ENCODE measurements at regions not wholly inside any gene's neighbourhood (a gene's known extent, or its start where the extent isn't known, plus 50 kb on each side); places are given as distances from the start of the nearest gene placed in this dataset.
"Not testable (repeated sequence)": the region's sequence is repeated elsewhere in the genome, so short reads cannot be mapped to it uniquely, and the experiment has no call there.

- no peak for DNase-seq (ENCODE audit: low read depth in 2 of 2)
Observed at GRCh38 chr21:19510057-19510456, 1106.5 kb upstream of the TMPRSS15 start.

- no peak for DNase-seq (ENCODE audit: low read depth in 2 of 2)
Observed at GRCh38 chr21:19510653-19511052, 1107.1 kb upstream of the TMPRSS15 start.

- DNase-seq (ENCODE audit: low read depth in 2 of 2): no peak
Observed at GRCh38 chr21:19522381-19522780, 1118.8 kb upstream of the TMPRSS15 start.

GRCh38 chr21:19523061-19523460 is 1119.5 kb upstream of the TMPRSS15 start:
- no peak for DNase-seq (ENCODE audit: low read depth in 2 of 2)

GRCh38 chr21:19523746-19524145 is 1120.2 kb upstream of the TMPRSS15 start:
- DNase-seq (ENCODE audit: low read depth in 2 of 2): no peak

- DNase-seq (ENCODE audit: low read depth in 2 of 2): no peak
Observed at GRCh38 chr21:19529031-19529430, 1125.4 kb upstream of the TMPRSS15 start.

GRCh38 chr21:19535356-19535755 is 1131.8 kb upstream of the TMPRSS15 start:
- DNase-seq (ENCODE audit: low read depth in 2 of 2): no peak

- DNase-seq (ENCODE audit: low read depth in 2 of 2): no peak
Observed at GRCh38 chr21:19537116-19537515, 1133.5 kb upstream of the TMPRSS15 start.

GRCh38 chr21:19540287-19540686 is 1136.7 kb upstream of the TMPRSS15 start:
- DNase-seq (ENCODE audit: low read depth in 2 of 2): no peak

GRCh38 chr21:19541602-19542001 is 1138.0 kb upstream of the TMPRSS15 start:
- no peak for DNase-seq (ENCODE audit: low read depth in 2 of 2)

- DNase-seq (ENCODE audit: low read depth in 2 of 2): not testable (repeated sequence)
Observed at GRCh38 chr21:19544493-19544892, 1140.9 kb upstream of the TMPRSS15 start.

- no peak for DNase-seq (ENCODE audit: low read depth in 2 of 2)
Observed at GRCh38 chr21:19547951-19548840, 1144.6 kb upstream of the TMPRSS15 start.

GRCh38 chr21:19553919-19554615 is 1150.5 kb upstream of the TMPRSS15 start:
- DNase-seq (ENCODE audit: low read depth in 2 of 2): no peak

- no peak for DNase-seq (ENCODE audit: low read depth in 2 of 2)
Observed at GRCh38 chr21:19557046-19557445, 1153.5 kb upstream of the TMPRSS15 start.

GRCh38 chr21:19557488-19557887 is 1153.9 kb upstream of the TMPRSS15 start:
- no peak for DNase-seq (ENCODE audit: low read depth in 2 of 2)

GRCh38 chr21:19565587-19565986 is 1162.0 kb upstream of the TMPRSS15 start:
- DNase-seq (ENCODE audit: low read depth in 2 of 2): no peak

- no peak for DNase-seq (ENCODE audit: low read depth in 2 of 2)
Observed at GRCh38 chr21:19566975-19567374, 1163.4 kb upstream of the TMPRSS15 start.

GRCh38 chr21:19577381-19577780 is 1173.8 kb upstream of the TMPRSS15 start:
- no peak for DNase-seq (ENCODE audit: low read depth in 2 of 2)

GRCh38 chr21:19590044-19590443 is 1186.5 kb upstream of the TMPRSS15 start:
- DNase-seq (ENCODE audit: low read depth in 2 of 2): no peak

- no peak for DNase-seq (ENCODE audit: low read depth in 2 of 2)
Observed at GRCh38 chr21:19603011-19603593, 1199.5 kb upstream of the TMPRSS15 start.

GRCh38 chr21:19608101-19608621 is 1204.6 kb upstream of the TMPRSS15 start:
- DNase-seq (ENCODE audit: low read depth in 2 of 2): no peak

GRCh38 chr21:19609611-19610010 is 1206.0 kb upstream of the TMPRSS15 start:
- DNase-seq (ENCODE audit: low read depth in 2 of 2): no peak

Data from stimulated activated CD8-positive, alpha-beta memory T cell treated with anti-CD3 and anti-CD28 coated beads, Interleukin-7, amount 100 ng/mL, for 4 hours (primary cell).